T-helper 9 cell (primary cell): ENCODE measurements at regions not wholly inside any gene's neighbourhood (a gene's known extent, or its start where the extent isn't known, plus 50 kb on each side); places are given as distances from the start of the nearest gene placed in this dataset.

Experiments used
- DNase-seq: peaks from one replicate; pipeline ENCODE4 v3.0.0-alpha.2; 2020

GRCh38 chr14:87153901-87154300 is 839.1 kb downstream of the GALC start:
- DNase-seq: no peak

- no peak for DNase-seq
Measured at GRCh38 chr14:87153391-87153790, 839.6 kb downstream of the GALC start.

- DNase-seq: no peak
Measured at GRCh38 chr14:87152693-87153092, 840.3 kb downstream of the GALC start.

GRCh38 chr14:87149583-87150354 is 843.2 kb downstream of the GALC start:
- no peak for DNase-seq

- no peak for DNase-seq
Measured at GRCh38 chr14:87148655-87149054, 844.3 kb downstream of the GALC start.

GRCh38 chr14:87142551-87143211 is 850.3 kb downstream of the GALC start:
- DNase-seq: no peak

GRCh38 chr14:87141801-87142200 is 851.2 kb downstream of the GALC start:
- DNase-seq: no peak

GRCh38 chr14:87139299-87139698 is 853.7 kb downstream of the GALC start:
- DNase-seq: no peak

- no peak for DNase-seq
Measured at GRCh38 chr14:87133073-87133801, 859.7 kb downstream of the GALC start.

GRCh38 chr14:87131879-87132278 is 861.1 kb downstream of the GALC start:
- no peak for DNase-seq

- no peak for DNase-seq
Measured at GRCh38 chr14:87122166-87122565, 870.8 kb downstream of the GALC start.

GRCh38 chr14:87121716-87122115 is 871.3 kb downstream of the GALC start:
- no peak for DNase-seq

GRCh38 chr14:87115234-87115633 is 877.7 kb downstream of the GALC start:
- no peak for DNase-seq

GRCh38 chr14:87113286-87113685 is 879.7 kb downstream of the GALC start:
- DNase-seq: no peak

- DNase-seq: no peak
Measured at GRCh38 chr14:87111741-87112140, 881.2 kb downstream of the GALC start.

- no peak for DNase-seq
Measured at GRCh38 chr14:87111126-87111525, 881.9 kb downstream of the GALC start.

GRCh38 chr14:87109271-87109670 is 883.7 kb downstream of the GALC start:
- no peak for DNase-seq

GRCh38 chr14:87108726-87109125 is 884.3 kb downstream of the GALC start:
- DNase-seq: no peak

GRCh38 chr14:87102811-87103378 is 890.1 kb downstream of the GALC start:
- no peak for DNase-seq

GRCh38 chr14:87097015-87097414 is 896.0 kb downstream of the GALC start:
- DNase-seq: no peak

GRCh38 chr14:87094913-87095312 is 898.1 kb downstream of the GALC start:
- no peak for DNase-seq

- no peak for DNase-seq
Measured at GRCh38 chr14:87088588-87088987, 904.4 kb downstream of the GALC start.

GRCh38 chr14:87087881-87088280 is 905.1 kb downstream of the GALC start:
- no peak for DNase-seq
